ENCODE measurements at regions not wholly inside any gene's neighbourhood (a gene's known extent, or its start where the extent isn't known, plus 50 kb on each side); places are given as distances from the start of the nearest gene placed in this dataset.

DNA sequence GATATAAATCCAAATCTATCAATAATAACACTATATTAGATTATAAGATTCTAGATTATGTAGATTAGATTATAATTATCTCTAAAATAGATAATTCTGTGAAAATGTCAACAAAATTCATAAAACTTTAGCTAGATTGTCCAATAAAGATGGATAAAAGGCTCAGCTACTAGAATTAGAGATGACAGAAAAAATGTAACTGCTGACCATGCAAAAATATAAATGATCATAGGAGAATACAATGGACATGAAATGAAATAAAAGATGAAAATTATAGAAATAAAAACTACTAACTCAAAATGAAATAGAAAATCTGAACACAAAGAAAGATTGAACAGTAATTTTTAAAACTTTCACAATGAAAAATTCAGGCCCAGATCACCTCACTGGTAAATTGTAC, 1332.1 kb upstream of the CELF2 start:
- TF ChIP-seq POLR2A (IDR thresholded peaks at IDR 0.05; ENCODE audit: low read length) (no peak), GATA1 (IDR thresholded peaks at IDR 0.05; ENCODE audit: low read depth, low read length) (no peak)
